ENCODE measurements at regions not wholly inside any gene's neighbourhood (a gene's known extent, or its start where the extent isn't known, plus 50 kb on each side); places are given as distances from the start of the nearest gene placed in this dataset.

GRCh38 chr9:26516773-26517343 is 375.7 kb downstream of the CAAP1 start:
- TF ChIP-seq, protein P1, sequence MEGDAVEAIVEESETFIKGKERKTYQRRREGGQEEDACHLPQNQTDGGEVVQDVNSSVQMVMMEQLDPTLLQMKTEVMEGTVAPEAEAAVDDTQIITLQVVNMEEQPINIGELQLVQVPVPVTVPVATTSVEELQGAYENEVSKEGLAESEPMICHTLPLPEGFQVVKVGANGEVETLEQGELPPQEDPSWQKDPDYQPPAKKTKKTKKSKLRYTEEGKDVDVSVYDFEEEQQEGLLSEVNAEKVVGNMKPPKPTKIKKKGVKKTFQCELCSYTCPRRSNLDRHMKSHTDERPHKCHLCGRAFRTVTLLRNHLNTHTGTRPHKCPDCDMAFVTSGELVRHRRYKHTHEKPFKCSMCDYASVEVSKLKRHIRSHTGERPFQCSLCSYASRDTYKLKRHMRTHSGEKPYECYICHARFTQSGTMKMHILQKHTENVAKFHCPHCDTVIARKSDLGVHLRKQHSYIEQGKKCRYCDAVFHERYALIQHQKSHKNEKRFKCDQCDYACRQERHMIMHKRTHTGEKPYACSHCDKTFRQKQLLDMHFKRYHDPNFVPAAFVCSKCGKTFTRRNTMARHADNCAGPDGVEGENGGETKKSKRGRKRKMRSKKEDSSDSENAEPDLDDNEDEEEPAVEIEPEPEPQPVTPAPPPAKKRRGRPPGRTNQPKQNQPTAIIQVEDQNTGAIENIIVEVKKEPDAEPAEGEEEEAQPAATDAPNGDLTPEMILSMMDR (IDR thresholded peaks at IDR 0.05): no peak
- FAIRE-seq (no peak), ATAC-seq (no peak), DNase-seq (no peak)
- no peak overlapping the region for H3K4me3 ChIP-seq
- no peaks in the 10 kb centered on the region for H3K9me3 ChIP-seq
- intact Hi-C loops (cut with DNase I): no loop called here
- no peaks in the 10 kb centered on the region for H3K36me3 ChIP-seq
- no peaks in the 10 kb centered on the region for H3K27me3 ChIP-seq
- WGBS, 2 donors: 51 to 77% methylated on average over 1 of the region's 1 CpG
- H3K27ac ChIP-seq: no peak overlapping the region
- H3K4me1 ChIP-seq: no peaks in the 10 kb centered on the region

DNA sequence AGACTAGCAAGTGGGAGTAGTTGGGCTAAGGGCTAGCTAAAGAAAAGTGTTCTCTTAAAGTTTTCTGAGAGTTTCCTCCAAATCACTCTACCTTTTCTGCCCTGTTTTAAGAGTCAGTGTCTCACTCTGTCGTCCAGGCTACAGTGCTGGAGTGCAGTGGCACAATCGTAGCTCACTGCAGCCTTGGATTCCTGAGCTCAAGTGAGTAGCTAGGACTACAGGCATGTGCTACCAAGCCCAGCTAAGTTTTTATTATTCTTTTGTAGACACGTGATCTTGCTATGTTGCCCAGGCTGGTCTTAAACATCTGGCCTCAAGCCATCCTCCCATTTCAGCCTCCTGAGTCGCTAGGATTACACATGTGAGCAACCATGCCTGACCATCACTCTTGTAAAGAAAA is 378.9 kb downstream of the CAAP1 start:
- 35 to 55% methylated on average over 4 of the region's 4 CpGs for WGBS, 2 donors
- no peaks in the 10 kb centered on the region for H3K4me1 ChIP-seq
- DNase-seq (no peak), FAIRE-seq (no peak), ATAC-seq (no peak)
- intact Hi-C loops (cut with DNase I): no loop called here
- TF ChIP-seq, protein P1 (IDR thresholded peaks at IDR 0.05): no peak
- H3K4me3 ChIP-seq: no peak overlapping the region
- no peaks in the 10 kb centered on the region for H3K9me3 ChIP-seq
- H3K27me3 ChIP-seq: no peaks in the 10 kb centered on the region
- H3K36me3 ChIP-seq: no peaks in the 10 kb centered on the region
- H3K27ac ChIP-seq: no peak overlapping the region

- H3K36me3 ChIP-seq: no peaks in the 10 kb centered on the region
- 49 to 71% methylated on average over 3 of the region's 3 CpGs for WGBS, 2 donors
- ATAC-seq: no peak
- H3K27me3 ChIP-seq: no peaks in the 10 kb centered on the region
- TF ChIP-seq, protein P1 (IDR thresholded peaks at IDR 0.05): no peak
- no peaks in the 10 kb centered on the region for H3K4me1 ChIP-seq
- intact Hi-C loops (cut with DNase I): no loop called here
- DNase-seq: no peak
- H3K4me3 ChIP-seq: no peak overlapping the region
- no peaks in the 10 kb centered on the region for H3K9me3 ChIP-seq
- FAIRE-seq: no peak
- no peak overlapping the region for H3K27ac ChIP-seq
Measured at GRCh38 chr9:26510137-26510536, 382.5 kb downstream of the CAAP1 start.

GRCh38 chr9:26508897-26509296 is 383.7 kb downstream of the CAAP1 start:
- no peak for ATAC-seq
- no peak for DNase-seq
- H3K36me3 ChIP-seq: no peaks in the 10 kb centered on the region
- no peak overlapping the region for H3K4me3 ChIP-seq
- no peaks in the 10 kb centered on the region for H3K9me3 ChIP-seq
- TF ChIP-seq, protein P1 (IDR thresholded peaks at IDR 0.05): no peak
- no peaks in the 10 kb centered on the region for H3K27me3 ChIP-seq
- no peak overlapping the region for H3K27ac ChIP-seq
- 60 to 80% methylated on average over 3 of the region's 3 CpGs for WGBS, 2 donors
- no peak for FAIRE-seq
- no peaks in the 10 kb centered on the region for H3K4me1 ChIP-seq
- intact Hi-C loops (cut with DNase I): no loop called here

- WGBS, 2 donors: 50 to 56% methylated on average over 2 of the region's 2 CpGs
- intact Hi-C loops (cut with DNase I): no loop called here
- DNase-seq (no peak), ATAC-seq (no peak), FAIRE-seq (no peak)
- no peaks in the 10 kb centered on the region for H3K27me3 ChIP-seq
- no peaks in the 10 kb centered on the region for H3K9me3 ChIP-seq
- H3K36me3 ChIP-seq: no peaks in the 10 kb centered on the region
- H3K4me1 ChIP-seq: no peaks in the 10 kb centered on the region
- TF ChIP-seq, protein P1 (IDR thresholded peaks at IDR 0.05): no peak
- no peak overlapping the region for H3K4me3 ChIP-seq
- no peak overlapping the region for H3K27ac ChIP-seq
Measured at GRCh38 chr9:26504057-26504456, 388.5 kb downstream of the CAAP1 start.

Data from pancreas (tissue), 10 donors.